ENCODE measurements at regions not wholly inside any gene's neighbourhood (a gene's known extent, or its start where the extent isn't known, plus 50 kb on each side); places are given as distances from the start of the nearest gene placed in this dataset.

DNA sequence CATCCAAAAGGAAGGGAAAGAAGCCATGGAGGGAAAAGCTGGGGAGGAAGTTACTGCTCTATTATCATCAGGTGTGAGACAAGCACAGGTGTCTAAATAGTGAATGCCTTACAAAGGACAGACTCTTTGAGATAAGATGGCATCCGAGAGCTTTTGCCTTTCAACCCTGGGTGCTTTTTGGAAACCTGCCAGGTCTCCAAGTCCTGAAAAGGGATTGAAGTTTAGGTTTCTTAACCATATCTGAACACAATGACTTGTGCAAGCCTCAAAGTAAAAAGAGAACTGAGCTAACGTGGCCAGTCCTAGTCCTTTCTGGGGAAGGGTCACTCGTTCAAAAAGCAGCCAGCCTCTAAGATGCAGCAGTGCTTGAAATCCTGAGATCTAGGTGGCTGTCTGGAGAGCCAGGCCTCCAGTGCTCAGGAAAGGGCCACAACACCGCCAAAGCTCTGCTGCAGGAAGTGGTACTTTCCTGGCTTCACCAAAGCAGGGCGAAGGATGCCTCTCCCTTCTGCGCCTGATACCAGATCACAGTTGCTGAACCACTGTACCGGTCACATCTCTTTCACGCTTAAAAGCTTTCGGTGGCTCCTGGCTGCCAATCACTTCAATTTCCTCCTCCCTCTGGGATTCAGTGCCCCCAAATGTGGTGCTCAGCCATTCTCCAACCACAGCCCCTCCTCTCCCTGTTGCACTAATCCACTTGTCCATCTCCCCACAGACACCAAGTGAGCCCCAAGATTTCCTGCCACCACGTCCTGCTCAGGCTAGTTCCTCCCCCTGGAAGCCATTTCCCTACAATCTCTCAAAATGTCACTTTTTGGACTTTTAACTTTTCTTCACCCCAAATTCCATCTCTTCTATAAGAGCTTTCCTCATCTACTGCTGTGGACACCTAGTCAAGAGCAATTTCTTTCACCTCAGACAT is 104.1 kb upstream of the LPP start:
- H3K4me1 ChIP-seq (ENCODE audit: control insufficient read depth in 4 of 4, insufficient read depth in 4 of 4, low read length in 3 of 4), result peaks cover 0 to 4% (median 2%) of the 10 kb centered on the region in 4 donors
- H3K9me3 ChIP-seq (ENCODE audit: control insufficient read depth in 4 of 4, low read length in 3 of 4), result no peaks in the 10 kb centered on the region
- H3K9ac ChIP-seq (ENCODE audit: low read depth in 1 of 2, low read length in 2 of 2), result no peak overlapping the region
- no peak for TF ChIP-seq FOXA1 (IDR thresholded peaks at IDR 0.05)
- H3K36me3 ChIP-seq (ENCODE audit: control insufficient read depth in 4 of 4, insufficient read depth in 3 of 4, low read depth in 1 of 4, low read length in 3 of 4), result no peaks in the 10 kb centered on the region
- H3K27me3 ChIP-seq (ENCODE audit: control insufficient read depth in 4 of 4, insufficient read depth in 4 of 4, low read length in 3 of 4), result no peaks in the 10 kb centered on the region
- no peak overlapping the region for H3K4me3 ChIP-seq (ENCODE audit: low read depth in 1 of 3, low read length in 3 of 3)
- WGBS, result 78% methylated on average over 10 of the region's 10 CpGs
- no peak for DNase-seq (ENCODE audit: low spot score)
- no peak overlapping the region for H3K27ac ChIP-seq (ENCODE audit: low read depth in 1 of 2, low read length in 2 of 2)

DNA sequence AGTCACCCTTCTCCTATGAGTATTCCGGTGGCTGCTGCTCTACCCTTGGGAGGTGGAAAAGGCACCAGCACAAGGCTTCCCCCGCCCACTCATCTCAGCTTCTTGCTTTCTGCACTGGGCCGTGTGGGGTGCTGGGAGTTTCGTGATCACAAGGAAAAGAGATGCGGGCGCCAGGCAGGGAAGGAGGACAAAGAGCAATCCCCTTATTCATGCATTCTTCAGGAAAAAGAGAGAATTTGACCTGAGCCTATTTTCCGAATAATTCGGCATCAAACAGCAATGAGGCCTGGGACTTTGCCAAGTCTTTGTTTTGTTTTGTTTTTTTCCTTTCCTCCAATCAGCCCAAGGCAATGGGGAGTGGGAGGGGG is 102.2 kb upstream of the LPP start:
- 93% methylated on average over 8 of the region's 8 CpGs for WGBS
- H3K36me3 ChIP-seq (ENCODE audit: control insufficient read depth in 4 of 4, insufficient read depth in 3 of 4, low read depth in 1 of 4, low read length in 3 of 4), result no peaks in the 10 kb centered on the region
- no peak for DNase-seq (ENCODE audit: low spot score)
- no peak overlapping the region for H3K4me3 ChIP-seq (ENCODE audit: low read depth in 1 of 3, low read length in 3 of 3)
- TF ChIP-seq NR2F2 (IDR thresholded peaks at IDR 0.05) (no peak), GABPA (IDR thresholded peaks at IDR 0.05 in 1 of 2, conservative IDR thresholded peaks at IDR 0.05 in 1 of 2) (no peak), EGR1 (IDR thresholded peaks at IDR 0.05; ENCODE audit: low read depth in 2 of 2) (no peak), HNF4G (IDR thresholded peaks at IDR 0.05) (no peak), FOXA1 (IDR thresholded peaks at IDR 0.05) (no peak), RAD21 (IDR thresholded peaks at IDR 0.05) (no peak), SP1 (IDR thresholded peaks at IDR 0.05) (no peak), FOXA2 (IDR thresholded peaks at IDR 0.05) (no peak), RXRA (IDR thresholded peaks at IDR 0.05) (no peak)
- TF ChIP-seq, protein P1, sequence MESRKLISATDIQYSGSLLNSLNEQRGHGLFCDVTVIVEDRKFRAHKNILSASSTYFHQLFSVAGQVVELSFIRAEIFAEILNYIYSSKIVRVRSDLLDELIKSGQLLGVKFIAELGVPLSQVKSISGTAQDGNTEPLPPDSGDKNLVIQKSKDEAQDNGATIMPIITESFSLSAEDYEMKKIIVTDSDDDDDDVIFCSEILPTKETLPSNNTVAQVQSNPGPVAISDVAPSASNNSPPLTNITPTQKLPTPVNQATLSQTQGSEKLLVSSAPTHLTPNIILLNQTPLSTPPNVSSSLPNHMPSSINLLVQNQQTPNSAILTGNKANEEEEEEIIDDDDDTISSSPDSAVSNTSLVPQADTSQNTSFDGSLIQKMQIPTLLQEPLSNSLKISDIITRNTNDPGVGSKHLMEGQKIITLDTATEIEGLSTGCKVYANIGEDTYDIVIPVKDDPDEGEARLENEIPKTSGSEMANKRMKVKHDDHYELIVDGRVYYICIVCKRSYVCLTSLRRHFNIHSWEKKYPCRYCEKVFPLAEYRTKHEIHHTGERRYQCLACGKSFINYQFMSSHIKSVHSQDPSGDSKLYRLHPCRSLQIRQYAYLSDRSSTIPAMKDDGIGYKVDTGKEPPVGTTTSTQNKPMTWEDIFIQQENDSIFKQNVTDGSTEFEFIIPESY (IDR thresholded peaks at IDR 0.05), result no peak
- TF ChIP-seq, protein P2, sequence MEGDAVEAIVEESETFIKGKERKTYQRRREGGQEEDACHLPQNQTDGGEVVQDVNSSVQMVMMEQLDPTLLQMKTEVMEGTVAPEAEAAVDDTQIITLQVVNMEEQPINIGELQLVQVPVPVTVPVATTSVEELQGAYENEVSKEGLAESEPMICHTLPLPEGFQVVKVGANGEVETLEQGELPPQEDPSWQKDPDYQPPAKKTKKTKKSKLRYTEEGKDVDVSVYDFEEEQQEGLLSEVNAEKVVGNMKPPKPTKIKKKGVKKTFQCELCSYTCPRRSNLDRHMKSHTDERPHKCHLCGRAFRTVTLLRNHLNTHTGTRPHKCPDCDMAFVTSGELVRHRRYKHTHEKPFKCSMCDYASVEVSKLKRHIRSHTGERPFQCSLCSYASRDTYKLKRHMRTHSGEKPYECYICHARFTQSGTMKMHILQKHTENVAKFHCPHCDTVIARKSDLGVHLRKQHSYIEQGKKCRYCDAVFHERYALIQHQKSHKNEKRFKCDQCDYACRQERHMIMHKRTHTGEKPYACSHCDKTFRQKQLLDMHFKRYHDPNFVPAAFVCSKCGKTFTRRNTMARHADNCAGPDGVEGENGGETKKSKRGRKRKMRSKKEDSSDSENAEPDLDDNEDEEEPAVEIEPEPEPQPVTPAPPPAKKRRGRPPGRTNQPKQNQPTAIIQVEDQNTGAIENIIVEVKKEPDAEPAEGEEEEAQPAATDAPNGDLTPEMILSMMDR (IDR thresholded peaks at IDR 0.05; ENCODE audit: low read depth, low read length, missing input control), result no peak
- TF ChIP-seq, protein P3, sequence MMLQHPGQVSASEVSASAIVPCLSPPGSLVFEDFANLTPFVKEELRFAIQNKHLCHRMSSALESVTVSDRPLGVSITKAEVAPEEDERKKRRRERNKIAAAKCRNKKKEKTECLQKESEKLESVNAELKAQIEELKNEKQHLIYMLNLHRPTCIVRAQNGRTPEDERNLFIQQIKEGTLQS (IDR thresholded peaks at IDR 0.05), result no peak
- TF ChIP-seq, protein P4, sequence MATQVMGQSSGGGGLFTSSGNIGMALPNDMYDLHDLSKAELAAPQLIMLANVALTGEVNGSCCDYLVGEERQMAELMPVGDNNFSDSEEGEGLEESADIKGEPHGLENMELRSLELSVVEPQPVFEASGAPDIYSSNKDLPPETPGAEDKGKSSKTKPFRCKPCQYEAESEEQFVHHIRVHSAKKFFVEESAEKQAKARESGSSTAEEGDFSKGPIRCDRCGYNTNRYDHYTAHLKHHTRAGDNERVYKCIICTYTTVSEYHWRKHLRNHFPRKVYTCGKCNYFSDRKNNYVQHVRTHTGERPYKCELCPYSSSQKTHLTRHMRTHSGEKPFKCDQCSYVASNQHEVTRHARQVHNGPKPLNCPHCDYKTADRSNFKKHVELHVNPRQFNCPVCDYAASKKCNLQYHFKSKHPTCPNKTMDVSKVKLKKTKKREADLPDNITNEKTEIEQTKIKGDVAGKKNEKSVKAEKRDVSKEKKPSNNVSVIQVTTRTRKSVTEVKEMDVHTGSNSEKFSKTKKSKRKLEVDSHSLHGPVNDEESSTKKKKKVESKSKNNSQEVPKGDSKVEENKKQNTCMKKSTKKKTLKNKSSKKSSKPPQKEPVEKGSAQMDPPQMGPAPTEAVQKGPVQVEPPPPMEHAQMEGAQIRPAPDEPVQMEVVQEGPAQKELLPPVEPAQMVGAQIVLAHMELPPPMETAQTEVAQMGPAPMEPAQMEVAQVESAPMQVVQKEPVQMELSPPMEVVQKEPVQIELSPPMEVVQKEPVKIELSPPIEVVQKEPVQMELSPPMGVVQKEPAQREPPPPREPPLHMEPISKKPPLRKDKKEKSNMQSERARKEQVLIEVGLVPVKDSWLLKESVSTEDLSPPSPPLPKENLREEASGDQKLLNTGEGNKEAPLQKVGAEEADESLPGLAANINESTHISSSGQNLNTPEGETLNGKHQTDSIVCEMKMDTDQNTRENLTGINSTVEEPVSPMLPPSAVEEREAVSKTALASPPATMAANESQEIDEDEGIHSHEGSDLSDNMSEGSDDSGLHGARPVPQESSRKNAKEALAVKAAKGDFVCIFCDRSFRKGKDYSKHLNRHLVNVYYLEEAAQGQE (IDR thresholded peaks at IDR 0.05), result no peak
- TF ChIP-seq, protein P5, sequence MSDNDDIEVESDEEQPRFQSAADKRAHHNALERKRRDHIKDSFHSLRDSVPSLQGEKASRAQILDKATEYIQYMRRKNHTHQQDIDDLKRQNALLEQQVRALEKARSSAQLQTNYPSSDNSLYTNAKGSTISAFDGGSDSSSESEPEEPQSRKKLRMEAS (IDR thresholded peaks at IDR 0.05), result no peak
- no peak overlapping the region for H3K9ac ChIP-seq (ENCODE audit: low read depth in 1 of 2, low read length in 2 of 2)
- no peak overlapping the region for H3K27ac ChIP-seq (ENCODE audit: low read depth in 1 of 2, low read length in 2 of 2)
- H3K27me3 ChIP-seq (ENCODE audit: control insufficient read depth in 4 of 4, insufficient read depth in 4 of 4, low read length in 3 of 4), result no peaks in the 10 kb centered on the region
- H3K4me1 ChIP-seq (ENCODE audit: control insufficient read depth in 4 of 4, insufficient read depth in 4 of 4, low read length in 3 of 4), result peaks cover 0 to 10% (median 6%) of the 10 kb centered on the region in 4 donors
- H3K9me3 ChIP-seq (ENCODE audit: control insufficient read depth in 4 of 4, low read length in 3 of 4), result no peaks in the 10 kb centered on the region

Data from liver (tissue), 8 donors.